GM12875 (cell line): ENCODE measurements at regions not wholly inside any gene's neighbourhood (a gene's known extent, or its start where the extent isn't known, plus 50 kb on each side); places are given as distances from the start of the nearest gene placed in this dataset.

Experiments
- H3K4me3 ChIP-seq: one replicate; pipeline ENCODE4 v1.5.1; 2011; ENCODE audit warnings: low read depth, low read length, control low read depth
- CTCF ChIP-seq: IDR thresholded peaks from 2 replicates; pipeline ENCODE4 v1.5.1; 2011; ENCODE audit warnings: low read depth, mild to moderate bottlenecking, control low read depth, inconsistent platforms, low read length, moderate library complexity, borderline replicate concordance; ENCODE audit not compliant: insufficient read depth

- no peak overlapping the region for H3K4me3 ChIP-seq
- no peak for TF ChIP-seq CTCF
These were observed 88.0 kb upstream of the EIF5 start for GRCh38 chr14:103246070-103246469.

- no peak overlapping the region for H3K4me3 ChIP-seq
- no peak for TF ChIP-seq CTCF
These were observed 86.8 kb upstream of the EIF5 start for GRCh38 chr14:103247169-103247606.

GRCh38 chr14:103250181-103250580, 83.9 kb upstream of the EIF5 start:
- no peak for TF ChIP-seq CTCF
- H3K4me3 ChIP-seq, result no peak overlapping the region

- no peak for TF ChIP-seq CTCF
- no peak overlapping the region for H3K4me3 ChIP-seq
These were observed 83.2 kb upstream of the EIF5 start for GRCh38 chr14:103250874-103251273.

- no peak overlapping the region for H3K4me3 ChIP-seq
- no peak for TF ChIP-seq CTCF
These were observed 78.5 kb upstream of the EIF5 start for GRCh38 chr14:103255555-103255954.

- no peak for TF ChIP-seq CTCF
- no peak overlapping the region for H3K4me3 ChIP-seq
These were observed 77.6 kb upstream of the EIF5 start for GRCh38 chr14:103256406-103256805.

- no peak overlapping the region for H3K4me3 ChIP-seq
- no peak for TF ChIP-seq CTCF
These were observed 76.7 kb upstream of the EIF5 start for GRCh38 chr14:103257211-103257962.
